Testis (tissue), 2 donors: ENCODE measurements at regions not wholly inside any gene's neighbourhood (a gene's known extent, or its start where the extent isn't known, plus 50 kb on each side); places are given as distances from the start of the nearest gene placed in this dataset.

Source experiments
- DNase-seq: peaks from one replicate; pipeline ENCODE4 v3.0.0-alpha.2; 2019
- H3K27ac ChIP-seq, 2 donors: fragments of 200-600 bp; sonication (generic); one replicate each; pipeline ENCODE4 v1.5.1; 2019
- H3K27me3 ChIP-seq: fragments of 200-600 bp; sonication (generic); one replicate; pipeline ENCODE4 v1.5.1; 2019
- H3K36me3 ChIP-seq: fragments of 200-600 bp; sonication (generic); one replicate; pipeline ENCODE4 v1.5.1; 2017; ENCODE audit warnings: low read depth; ENCODE audit errors: missing control alignments
- H3K4me1 ChIP-seq: fragments of 200-600 bp; sonication (generic); one replicate; pipeline ENCODE4 v1.5.1; 2019
- H3K4me3 ChIP-seq, 2 donors: fragments of 200-600 bp; sonication (generic); one replicate each; pipeline ENCODE4 v1.5.1; 2017 to 2019
- H3K9me3 ChIP-seq: fragments of 200-600 bp; sonication (generic); one replicate; pipeline ENCODE4 v1.5.1; 2017
- CTCF ChIP-seq, 3 experiments: fragments of 450-650 bp in 2 of 3; fragments of 200-600 bp in 1 of 3; sonication (generic) in 1 of 3; IDR thresholded peaks; one replicate each; pipeline ENCODE4 v1.5.1; 2016 to 2019; ENCODE audit warnings: antibody characterized with exemption in 3 of 3, mild to moderate bottlenecking in 2 of 3, moderate library complexity in 1 of 3
- POLR2A ChIP-seq: fragments of 450-650 bp; IDR thresholded peaks from one replicate; pipeline ENCODE4 v1.6.1; 2017; ENCODE audit warnings: antibody characterized with exemption, mild to moderate bottlenecking, moderate library complexity
- WGBS, 2 donors: methylation state at CpG; one replicate each; pipeline ENCODE4 v1.1.5; 2018; 5-methylcytosine and 5-hydroxymethylcytosine counted together
- intact Hi-C: fragments of 100-400 bp; cut with DNase I; formaldehyde crosslinking; loops from one replicate; pipeline ENCODE4 v1.15.1; 2023; ENCODE audit warnings: low total_unique reads

DNA sequence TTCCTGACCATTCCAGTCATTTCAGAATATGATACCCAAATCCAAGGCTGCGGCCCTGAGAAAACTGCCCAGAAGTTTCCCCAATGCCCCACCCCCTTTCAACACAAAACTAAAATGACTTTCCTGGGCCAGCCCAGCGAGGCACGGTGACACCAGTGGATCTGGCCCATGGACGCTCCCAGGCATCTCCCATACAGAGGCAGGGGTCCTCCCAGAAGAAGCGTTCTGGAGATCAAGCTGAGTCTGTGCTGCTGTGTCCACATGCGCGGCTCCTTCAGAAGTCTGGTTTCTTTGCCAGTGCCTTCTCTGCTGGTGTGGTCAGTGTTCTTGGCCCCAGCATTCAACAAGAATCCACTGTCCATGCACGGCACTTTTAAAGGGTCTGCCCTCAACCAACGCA is 228.2 kb upstream of the SFSWAP start:
- 91 to 98% methylated on average over 9 of the region's 9 CpGs for WGBS, 2 donors

GRCh38 chr12:131486451-131487230 is 224.2 kb upstream of the SFSWAP start:
- Histone ChIP-seq H3K4me3 (no peak overlapping the region), H3K9me3 (no peaks in the 10 kb centered on the region), H3K27ac (no peak overlapping the region), H3K36me3 (no peaks in the 10 kb centered on the region), H3K27me3 (no peaks in the 10 kb centered on the region), H3K4me1 (no peaks in the 10 kb centered on the region)
- WGBS, 2 donors, result 69 to 79% methylated on average over 5 of the region's 5 CpGs
- no peak for TF ChIP-seq CTCF (IDR thresholded peaks at IDR 0.05)
- no peak for TF ChIP-seq POLR2A
- DNase-seq, result no peak
- intact Hi-C loops, result no loop called here

More for the DNA sequence above, 228.2 kb upstream of the SFSWAP start:
- H3K27ac ChIP-seq, result no peak overlapping the region
- TF ChIP-seq CTCF (IDR thresholded peaks at IDR 0.05) (no peak), POLR2A (no peak)
- DNase-seq, result no peak
- intact Hi-C loops, result no loop called here
- no peaks in the 10 kb centered on the region for H3K27me3 ChIP-seq
- H3K4me1 ChIP-seq, result no peaks in the 10 kb centered on the region
- no peaks in the 10 kb centered on the region for H3K36me3 ChIP-seq
- H3K9me3 ChIP-seq, result no peaks in the 10 kb centered on the region
- no peak overlapping the region for H3K4me3 ChIP-seq

GRCh38 chr12:131487388-131488124 is 223.3 kb upstream of the SFSWAP start:
- 61 to 62% methylated on average over 9 of the region's 9 CpGs for WGBS, 2 donors
- H3K27ac ChIP-seq, result no peak overlapping the region

DNA sequence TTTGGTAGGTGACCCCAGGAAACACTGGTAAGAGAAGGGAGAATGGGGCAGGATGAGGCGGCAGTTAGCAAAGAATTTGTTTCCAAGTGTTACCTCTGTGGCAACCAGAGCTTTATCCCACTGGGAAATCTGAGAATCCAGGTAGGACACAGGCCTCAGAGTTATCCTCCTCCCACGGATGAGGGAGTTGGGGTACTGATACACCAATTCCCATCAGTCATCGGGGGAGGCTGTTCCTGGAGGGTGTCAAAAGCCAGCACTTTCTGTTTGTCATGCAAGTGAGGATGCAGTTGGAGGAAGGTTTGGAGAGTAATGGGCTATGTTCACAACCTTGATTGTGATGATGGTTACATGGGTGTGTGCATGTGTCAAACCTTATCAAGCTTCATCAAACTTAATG is 221.2 kb upstream of the SFSWAP start:
- Histone ChIP-seq H3K27ac (no peak overlapping the region), H3K4me3 (no peak overlapping the region), H3K4me1 (no peaks in the 10 kb centered on the region), H3K9me3 (no peaks in the 10 kb centered on the region), H3K36me3 (no peaks in the 10 kb centered on the region), H3K27me3 (no peaks in the 10 kb centered on the region)
- no peak for TF ChIP-seq CTCF (IDR thresholded peaks at IDR 0.05)
- no peak for TF ChIP-seq POLR2A
- intact Hi-C loops, result no loop called here
- WGBS, 2 donors, result 95 to 100% methylated on average over 3 of the region's 3 CpGs
- DNase-seq, result no peak

More at GRCh38 chr12:131487388-131488124, 223.3 kb upstream of the SFSWAP start:
- H3K4me3 ChIP-seq, result no peak overlapping the region
- DNase-seq, result no peak
- H3K9me3 ChIP-seq, result no peaks in the 10 kb centered on the region
- no peaks in the 10 kb centered on the region for H3K36me3 ChIP-seq
- H3K27me3 ChIP-seq, result no peaks in the 10 kb centered on the region
- intact Hi-C loops, result no loop called here
- H3K4me1 ChIP-seq, result no peaks in the 10 kb centered on the region
- TF ChIP-seq POLR2A, result no peak
- TF ChIP-seq CTCF (IDR thresholded peaks at IDR 0.05), result no peak
